Smooth muscle cell (in vitro differentiated cells): ENCODE measurements at regions not wholly inside any gene's neighbourhood (a gene's known extent, or its start where the extent isn't known, plus 50 kb on each side); places are given as distances from the start of the nearest gene placed in this dataset.

ENCODE experiments used
- DNase-seq: peaks from one replicate; lab custom pipeline; 2025; ENCODE audit not compliant: unreplicated experiment; lab: John Stamatoyannopoulos, UW
- H2AFZ ChIP-seq: fragments of 200-600 bp; sonication (generic); 2 replicates; pipeline ENCODE4 v1.6.0; 2016; ENCODE audit warnings: antibody characterized with exemption, low read depth, mild to moderate bottlenecking
- H3F3A ChIP-seq: fragments of 200-600 bp; sonication (generic); 2 replicates; pipeline ENCODE4 v1.6.0; 2017; ENCODE audit warnings: antibody characterized with exemption, low read depth
- H3K27ac ChIP-seq: fragments of 200-600 bp; sonication (generic); 2 replicates; pipeline ENCODE4 v1.5.1; 2016; ENCODE audit warnings: low read depth, mild to moderate bottlenecking
- H3K27me3 ChIP-seq: fragments of 200-600 bp; sonication (generic); 2 replicates; pipeline ENCODE4 v1.6.1; 2016; ENCODE audit warnings: low read depth, mild to moderate bottlenecking
- H3K36me3 ChIP-seq: fragments of 200-600 bp; sonication (generic); 2 replicates; pipeline ENCODE4 v1.5.1; 2016; ENCODE audit warnings: low read depth
- H3K4me1 ChIP-seq: fragments of 200-600 bp; sonication (generic); 2 replicates; pipeline ENCODE4 v1.5.1; 2016; ENCODE audit warnings: low read depth
- H3K4me2 ChIP-seq: fragments of 200-600 bp; sonication (generic); 2 replicates; pipeline ENCODE4 v1.6.0; 2016; ENCODE audit warnings: mild to moderate bottlenecking
- H3K4me3 ChIP-seq: fragments of 200-600 bp; sonication (generic); 2 replicates; pipeline ENCODE4 v1.5.1; 2016; ENCODE audit warnings: mild to moderate bottlenecking
- H3K79me2 ChIP-seq: fragments of 200-600 bp; sonication (generic); 2 replicates; pipeline ENCODE4 v1.6.0; 2016; ENCODE audit warnings: low read depth, mild to moderate bottlenecking
- H3K9ac ChIP-seq: fragments of 200-600 bp; sonication (generic); 2 replicates; pipeline ENCODE4 v1.6.0; 2016; ENCODE audit warnings: low read depth
- H3K9me3 ChIP-seq: fragments of 200-600 bp; sonication (generic); replicated peaks from 2 replicates; pipeline ENCODE4 v1.5.1; 2016; ENCODE audit warnings: low read depth
- H4K20me1 ChIP-seq: fragments of 200-600 bp; sonication (generic); 2 replicates; pipeline ENCODE4 v1.6.0; 2016; ENCODE audit warnings: low read depth
- WGBS: methylation state at CpG from one replicate; pipeline ENCODE4 v1.1.7; 2016; ENCODE audit warnings: low lambda C conversion rate; 5-methylcytosine and 5-hydroxymethylcytosine counted together
- TF ChIP-seq, protein P1 (sequence below): fragments of 200-600 bp; sonication (generic); IDR thresholded peaks from 2 replicates; pipeline ENCODE4 v1.5.1; 2017; ENCODE audit warnings: borderline replicate concordance, mild to moderate bottlenecking, antibody characterized with exemption; ENCODE audit not compliant: insufficient read depth, poor library complexity, severe bottlenecking

DNA sequence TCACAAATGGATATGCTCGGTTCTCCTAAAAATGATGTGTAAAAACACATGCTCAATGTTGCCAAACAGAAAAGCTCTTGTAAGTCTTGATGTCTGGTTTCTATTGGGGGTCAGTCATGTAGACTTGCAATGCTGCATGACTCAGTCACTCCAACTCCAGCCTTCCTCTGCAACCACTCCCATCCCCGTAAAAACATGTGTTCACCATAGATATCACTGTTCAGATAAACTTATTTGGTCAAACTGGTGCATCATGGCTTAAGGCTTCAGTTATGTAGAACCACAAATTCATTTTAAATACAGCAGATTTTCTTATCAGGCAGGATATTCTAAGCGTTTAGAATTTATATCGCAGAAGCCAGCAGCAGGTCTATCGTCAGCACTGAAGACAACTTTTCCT is 298.4 kb upstream of the LUZP2 start:
- no peak for DNase-seq
- Histone ChIP-seq H3K36me3 (no peaks in the 10 kb centered on the region), H2AFZ (no peak overlapping the region), H3K27ac (peak overlapping the region; percentile 14), H3K9ac (no peak overlapping the region), H4K20me1 (no peaks in the 10 kb centered on the region), H3K27me3 (no peaks in the 10 kb centered on the region), H3K79me2 (no peaks in the 10 kb centered on the region), H3F3A (no peaks in the 10 kb centered on the region), H3K4me2 (peak overlapping the region; percentile 62), H3K4me3 (no peak overlapping the region), H3K4me1 (no peaks in the 10 kb centered on the region), H3K9me3 (no peaks in the 10 kb centered on the region)
- 21% methylated on average over 5 of the region's 5 CpGs for WGBS
- TF ChIP-seq, protein P1, sequence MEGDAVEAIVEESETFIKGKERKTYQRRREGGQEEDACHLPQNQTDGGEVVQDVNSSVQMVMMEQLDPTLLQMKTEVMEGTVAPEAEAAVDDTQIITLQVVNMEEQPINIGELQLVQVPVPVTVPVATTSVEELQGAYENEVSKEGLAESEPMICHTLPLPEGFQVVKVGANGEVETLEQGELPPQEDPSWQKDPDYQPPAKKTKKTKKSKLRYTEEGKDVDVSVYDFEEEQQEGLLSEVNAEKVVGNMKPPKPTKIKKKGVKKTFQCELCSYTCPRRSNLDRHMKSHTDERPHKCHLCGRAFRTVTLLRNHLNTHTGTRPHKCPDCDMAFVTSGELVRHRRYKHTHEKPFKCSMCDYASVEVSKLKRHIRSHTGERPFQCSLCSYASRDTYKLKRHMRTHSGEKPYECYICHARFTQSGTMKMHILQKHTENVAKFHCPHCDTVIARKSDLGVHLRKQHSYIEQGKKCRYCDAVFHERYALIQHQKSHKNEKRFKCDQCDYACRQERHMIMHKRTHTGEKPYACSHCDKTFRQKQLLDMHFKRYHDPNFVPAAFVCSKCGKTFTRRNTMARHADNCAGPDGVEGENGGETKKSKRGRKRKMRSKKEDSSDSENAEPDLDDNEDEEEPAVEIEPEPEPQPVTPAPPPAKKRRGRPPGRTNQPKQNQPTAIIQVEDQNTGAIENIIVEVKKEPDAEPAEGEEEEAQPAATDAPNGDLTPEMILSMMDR: no peak

DNA sequence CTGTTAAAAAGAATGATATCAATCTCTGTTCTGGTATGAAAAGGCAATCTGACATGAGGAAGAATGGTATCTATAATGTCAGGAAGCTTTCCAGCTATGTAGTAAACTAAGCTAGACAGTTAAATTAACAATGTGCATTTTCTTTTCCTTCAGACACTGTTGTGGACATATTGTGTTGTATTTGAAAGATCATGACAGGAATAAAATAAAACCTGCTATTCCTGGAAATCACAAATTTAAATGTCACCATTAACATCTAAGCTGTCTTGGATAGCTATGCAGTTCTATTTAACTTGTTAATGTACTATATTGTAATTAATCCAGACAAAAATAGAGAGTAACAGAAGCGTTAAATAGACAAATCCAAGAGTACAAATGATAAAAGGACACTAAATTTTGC is 297.4 kb upstream of the LUZP2 start:
- no peaks in the 10 kb centered on the region for H3K79me2 ChIP-seq
- H3F3A ChIP-seq: no peaks in the 10 kb centered on the region
- no peak overlapping the region for H3K4me3 ChIP-seq
- H2AFZ ChIP-seq: no peak overlapping the region
- H3K36me3 ChIP-seq: no peaks in the 10 kb centered on the region
- H3K9me3 ChIP-seq: no peaks in the 10 kb centered on the region
- no peaks in the 10 kb centered on the region for H4K20me1 ChIP-seq
- H3K27ac ChIP-seq: no peak overlapping the region
- TF ChIP-seq, protein P1: no peak
- no peaks in the 10 kb centered on the region for H3K27me3 ChIP-seq
- WGBS: 93% methylated on average over 1 of the region's 1 CpG
- H3K9ac ChIP-seq: no peak overlapping the region
- no peak for DNase-seq
- H3K4me2 ChIP-seq: no peak overlapping the region
- H3K4me1 ChIP-seq: no peaks in the 10 kb centered on the region

DNA sequence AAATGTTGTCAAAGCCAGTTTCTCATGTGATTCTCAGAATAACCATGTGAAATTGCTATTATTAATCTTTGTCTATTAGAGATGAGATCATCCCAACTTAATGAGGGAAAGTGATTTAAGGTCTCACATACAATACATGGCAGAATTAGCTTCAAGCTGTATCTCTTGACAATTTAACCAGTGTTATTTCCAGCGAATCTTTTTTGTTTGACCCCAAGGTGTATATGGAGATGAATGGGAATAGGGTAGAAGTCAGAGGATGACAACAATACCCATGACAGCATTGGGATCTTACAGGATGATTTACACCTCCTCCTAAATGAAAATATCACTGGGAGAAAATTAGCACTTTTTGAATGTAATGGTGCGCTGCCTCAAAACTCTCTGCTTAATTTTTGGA is 290.8 kb upstream of the LUZP2 start:
- DNase-seq: no peak
- no peaks in the 10 kb centered on the region for H3K4me1 ChIP-seq
- no peaks in the 10 kb centered on the region for H3K79me2 ChIP-seq
- H4K20me1 ChIP-seq: no peaks in the 10 kb centered on the region
- no peak overlapping the region for H3K4me3 ChIP-seq
- H3K9me3 ChIP-seq: no peaks in the 10 kb centered on the region
- no peak overlapping the region for H2AFZ ChIP-seq
- H3K36me3 ChIP-seq: no peaks in the 10 kb centered on the region
- no peaks in the 10 kb centered on the region for H3K27me3 ChIP-seq
- no peak overlapping the region for H3K9ac ChIP-seq
- H3K27ac ChIP-seq: no peak overlapping the region
- H3K4me2 ChIP-seq: no peak overlapping the region
- no peaks in the 10 kb centered on the region for H3F3A ChIP-seq
- TF ChIP-seq, protein P1: no peak
- WGBS: 92% methylated on average over 2 of the region's 2 CpGs

DNA sequence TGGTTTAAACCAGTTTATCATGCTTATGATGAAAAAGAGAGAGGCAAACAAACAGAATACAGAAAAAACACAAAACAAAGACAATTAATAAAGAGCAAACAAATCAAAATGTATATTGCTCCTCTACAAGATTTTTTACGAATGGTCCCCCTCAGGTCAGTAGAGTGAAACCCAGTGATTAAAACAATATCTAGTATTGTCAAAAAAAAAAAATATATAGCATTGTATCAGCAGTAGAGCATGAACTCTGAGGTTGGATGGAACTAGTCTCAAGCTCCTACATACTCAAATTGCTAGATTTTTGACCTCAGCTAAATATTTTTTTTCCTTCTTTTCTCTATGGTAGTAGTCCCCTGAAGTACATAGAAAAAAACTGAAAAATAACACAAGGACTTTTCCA is 290.3 kb upstream of the LUZP2 start:
- Histone ChIP-seq H3K79me2 (no peaks in the 10 kb centered on the region), H3K9me3 (no peaks in the 10 kb centered on the region), H3K4me1 (no peaks in the 10 kb centered on the region), H3K9ac (no peak overlapping the region), H3K4me3 (no peak overlapping the region), H4K20me1 (no peaks in the 10 kb centered on the region), H3K4me2 (no peak overlapping the region), H3K27ac (no peak overlapping the region), H2AFZ (no peak overlapping the region), H3K27me3 (no peaks in the 10 kb centered on the region), H3K36me3 (no peaks in the 10 kb centered on the region), H3F3A (no peaks in the 10 kb centered on the region)
- WGBS: 78% methylated on average over 1 of the region's 1 CpG
- no peak for DNase-seq
- TF ChIP-seq, protein P1: no peak
